ENCODE measurements at regions not wholly inside any gene's neighbourhood (a gene's known extent, or its start where the extent isn't known, plus 50 kb on each side); places are given as distances from the start of the nearest gene placed in this dataset.

- intact Hi-C loops (cut with micrococcal nuclease; ENCODE audit: unreplicated experiment): no loop called here
- Histone ChIP-seq H3K9me2 (ENCODE audit: insufficient read depth, low read length) (no peaks in the 10 kb centered on the region), H3K27ac (ENCODE audit: low read depth, low read length, poor library complexity, severe bottlenecking) (no peak overlapping the region), H2AFZ (ENCODE audit: low read length) (no peak overlapping the region), H3K4me2 (ENCODE audit: low read length) (no peak overlapping the region), H4K20me1 (ENCODE audit: insufficient read depth, low read length) (no peaks in the 10 kb centered on the region), H3K4me1 (ENCODE audit: insufficient read depth, low read length, poor library complexity, severe bottlenecking) (no peaks in the 10 kb centered on the region), H3K9me3 (ENCODE audit: low read length) (no peaks in the 10 kb centered on the region), H3K4me3 (ENCODE audit: low read depth, low read length, poor library complexity, severe bottlenecking) (no peak overlapping the region), H3K36me3 (ENCODE audit: insufficient read depth, low read length) (no peaks in the 10 kb centered on the region), H3K79me2 (ENCODE audit: insufficient read depth, low read depth, low read length) (no peaks in the 10 kb centered on the region)
- DNase-seq (ENCODE audit: low spot score): no peak
- CTCF ChIA-PET (ENCODE audit: unreplicated experiment): no interaction called here
- POLR2A ChIA-PET: no interaction called here
- TF ChIP-seq, protein P1, sequence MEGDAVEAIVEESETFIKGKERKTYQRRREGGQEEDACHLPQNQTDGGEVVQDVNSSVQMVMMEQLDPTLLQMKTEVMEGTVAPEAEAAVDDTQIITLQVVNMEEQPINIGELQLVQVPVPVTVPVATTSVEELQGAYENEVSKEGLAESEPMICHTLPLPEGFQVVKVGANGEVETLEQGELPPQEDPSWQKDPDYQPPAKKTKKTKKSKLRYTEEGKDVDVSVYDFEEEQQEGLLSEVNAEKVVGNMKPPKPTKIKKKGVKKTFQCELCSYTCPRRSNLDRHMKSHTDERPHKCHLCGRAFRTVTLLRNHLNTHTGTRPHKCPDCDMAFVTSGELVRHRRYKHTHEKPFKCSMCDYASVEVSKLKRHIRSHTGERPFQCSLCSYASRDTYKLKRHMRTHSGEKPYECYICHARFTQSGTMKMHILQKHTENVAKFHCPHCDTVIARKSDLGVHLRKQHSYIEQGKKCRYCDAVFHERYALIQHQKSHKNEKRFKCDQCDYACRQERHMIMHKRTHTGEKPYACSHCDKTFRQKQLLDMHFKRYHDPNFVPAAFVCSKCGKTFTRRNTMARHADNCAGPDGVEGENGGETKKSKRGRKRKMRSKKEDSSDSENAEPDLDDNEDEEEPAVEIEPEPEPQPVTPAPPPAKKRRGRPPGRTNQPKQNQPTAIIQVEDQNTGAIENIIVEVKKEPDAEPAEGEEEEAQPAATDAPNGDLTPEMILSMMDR (conservative IDR thresholded peaks at IDR 0.05; ENCODE audit: low read length): no peak
- TF ChIP-seq EZH2phosphoT487 (IDR thresholded peaks at IDR 0.05; ENCODE audit: borderline replicate concordance, low read depth, low read length): no peak
- BruUV-seq (replicated peaks): no TSS peak
These were observed 79.4 kb downstream of the HES1 start for GRCh38 chr3:194215392-194215791.

GRCh38 chr3:194218646-194219453 lies 82.9 kb downstream of the HES1 start:
- Histone ChIP-seq H3K27ac (ENCODE audit: low read depth, low read length, poor library complexity, severe bottlenecking) (no peak overlapping the region), H3K4me1 (ENCODE audit: insufficient read depth, low read length, poor library complexity, severe bottlenecking) (no peaks in the 10 kb centered on the region), H3K4me3 (ENCODE audit: low read depth, low read length, poor library complexity, severe bottlenecking) (no peak overlapping the region), H3K36me3 (ENCODE audit: insufficient read depth, low read length) (no peaks in the 10 kb centered on the region), H2AFZ (ENCODE audit: low read length) (no peak overlapping the region), H4K20me1 (ENCODE audit: insufficient read depth, low read length) (no peaks in the 10 kb centered on the region), H3K4me2 (ENCODE audit: low read length) (no peak overlapping the region), H3K79me2 (ENCODE audit: insufficient read depth, low read depth, low read length) (no peaks in the 10 kb centered on the region), H3K9me3 (ENCODE audit: low read length) (no peaks in the 10 kb centered on the region), H3K9me2 (ENCODE audit: insufficient read depth, low read length) (no peaks in the 10 kb centered on the region)
- TF ChIP-seq EZH2phosphoT487 (IDR thresholded peaks at IDR 0.05; ENCODE audit: borderline replicate concordance, low read depth, low read length): no peak
- TF ChIP-seq, protein P1 (conservative IDR thresholded peaks at IDR 0.05; ENCODE audit: low read length): no peak
- BruUV-seq (replicated peaks): no TSS peak
- CTCF ChIA-PET (ENCODE audit: unreplicated experiment): no interaction called here
- DNase-seq (ENCODE audit: low spot score): peak; percentile 11
- intact Hi-C loops (cut with micrococcal nuclease; ENCODE audit: unreplicated experiment): loop anchor here (2.0 kb wide), 1 partner anchor 66 kb away; no protein-coding TSS in a partner anchor
- POLR2A ChIA-PET: interaction anchor here (0.6 kb wide), 2 partner anchors 76 to 161 kb away, joined by 3 to 6 read pairs; no protein-coding TSS in a partner anchor

- Histone ChIP-seq H3K9me2 (ENCODE audit: insufficient read depth, low read length) (no peaks in the 10 kb centered on the region), H3K79me2 (ENCODE audit: insufficient read depth, low read depth, low read length) (no peaks in the 10 kb centered on the region), H3K27ac (ENCODE audit: low read depth, low read length, poor library complexity, severe bottlenecking) (no peak overlapping the region), H3K36me3 (ENCODE audit: insufficient read depth, low read length) (no peaks in the 10 kb centered on the region), H2AFZ (ENCODE audit: low read length) (no peak overlapping the region), H3K4me1 (ENCODE audit: insufficient read depth, low read length, poor library complexity, severe bottlenecking) (no peaks in the 10 kb centered on the region), H3K9me3 (ENCODE audit: low read length) (no peaks in the 10 kb centered on the region), H4K20me1 (ENCODE audit: insufficient read depth, low read length) (no peaks in the 10 kb centered on the region), H3K4me3 (ENCODE audit: low read depth, low read length, poor library complexity, severe bottlenecking) (no peak overlapping the region), H3K4me2 (ENCODE audit: low read length) (no peak overlapping the region)
- no TSS peak for BruUV-seq (replicated peaks)
- intact Hi-C loops (cut with micrococcal nuclease; ENCODE audit: unreplicated experiment): loop anchor here (2.0 kb wide), 1 partner anchor 65 kb away; no protein-coding TSS in a partner anchor
- CTCF ChIA-PET (ENCODE audit: unreplicated experiment): no interaction called here
- DNase-seq (ENCODE audit: low spot score): no peak
- no peak for TF ChIP-seq EZH2phosphoT487 (IDR thresholded peaks at IDR 0.05; ENCODE audit: borderline replicate concordance, low read depth, low read length)
- TF ChIP-seq, protein P1 (conservative IDR thresholded peaks at IDR 0.05; ENCODE audit: low read length): no peak
- POLR2A ChIA-PET: no interaction called here
These were observed 84.0 kb downstream of the HES1 start for GRCh38 chr3:194219826-194220410.
